ENCODE measurements at regions not wholly inside any gene's neighbourhood (a gene's known extent, or its start where the extent isn't known, plus 50 kb on each side); places are given as distances from the start of the nearest gene placed in this dataset.

- no peaks in the 10 kb centered on the region for H3K9me3 Mint-ChIP-seq (ENCODE audit: unreplicated experiment)
- H3K4me3 Mint-ChIP-seq (ENCODE audit: unreplicated experiment), result no peak overlapping the region
- H3K4me1 Mint-ChIP-seq (ENCODE audit: unreplicated experiment), result no peaks in the 10 kb centered on the region
- DNase-seq (ENCODE audit: extremely low spot score, unreplicated experiment), result no peak
- no peaks in the 10 kb centered on the region for H3K27me3 Mint-ChIP-seq (ENCODE audit: unreplicated experiment)
- H3K27ac Mint-ChIP-seq (ENCODE audit: unreplicated experiment), result no peak overlapping the region
- TF ChIP-seq, protein P1, sequence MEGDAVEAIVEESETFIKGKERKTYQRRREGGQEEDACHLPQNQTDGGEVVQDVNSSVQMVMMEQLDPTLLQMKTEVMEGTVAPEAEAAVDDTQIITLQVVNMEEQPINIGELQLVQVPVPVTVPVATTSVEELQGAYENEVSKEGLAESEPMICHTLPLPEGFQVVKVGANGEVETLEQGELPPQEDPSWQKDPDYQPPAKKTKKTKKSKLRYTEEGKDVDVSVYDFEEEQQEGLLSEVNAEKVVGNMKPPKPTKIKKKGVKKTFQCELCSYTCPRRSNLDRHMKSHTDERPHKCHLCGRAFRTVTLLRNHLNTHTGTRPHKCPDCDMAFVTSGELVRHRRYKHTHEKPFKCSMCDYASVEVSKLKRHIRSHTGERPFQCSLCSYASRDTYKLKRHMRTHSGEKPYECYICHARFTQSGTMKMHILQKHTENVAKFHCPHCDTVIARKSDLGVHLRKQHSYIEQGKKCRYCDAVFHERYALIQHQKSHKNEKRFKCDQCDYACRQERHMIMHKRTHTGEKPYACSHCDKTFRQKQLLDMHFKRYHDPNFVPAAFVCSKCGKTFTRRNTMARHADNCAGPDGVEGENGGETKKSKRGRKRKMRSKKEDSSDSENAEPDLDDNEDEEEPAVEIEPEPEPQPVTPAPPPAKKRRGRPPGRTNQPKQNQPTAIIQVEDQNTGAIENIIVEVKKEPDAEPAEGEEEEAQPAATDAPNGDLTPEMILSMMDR (IDR thresholded peaks at IDR 0.05), result no peak
- no peaks in the 10 kb centered on the region for H3K36me3 Mint-ChIP-seq (ENCODE audit: unreplicated experiment)
Observed at GRCh38 chr18:67997496-67997895, 481.0 kb upstream of the DSEL start.

DNA sequence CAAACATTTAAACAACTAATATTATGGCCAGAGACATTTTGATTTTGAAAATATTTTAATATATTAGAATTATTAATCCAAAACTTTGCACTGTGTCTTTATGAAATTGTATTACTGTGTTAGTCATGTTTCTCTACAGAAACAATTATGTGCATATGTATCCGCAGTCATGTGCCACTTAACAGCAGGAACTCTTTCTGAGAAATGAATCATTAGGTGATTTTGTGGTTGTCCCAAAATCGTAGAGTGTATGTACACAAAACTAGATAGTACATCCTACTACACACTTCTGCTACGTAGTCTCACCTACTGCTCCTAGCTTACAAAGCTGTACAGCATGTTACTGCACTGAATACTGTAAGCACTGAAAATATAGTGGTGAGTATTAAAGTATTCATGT lies 479.2 kb upstream of the DSEL start:
- no peaks in the 10 kb centered on the region for H3K4me1 Mint-ChIP-seq (ENCODE audit: unreplicated experiment)
- no peaks in the 10 kb centered on the region for H3K36me3 Mint-ChIP-seq (ENCODE audit: unreplicated experiment)
- TF ChIP-seq, protein P1 (IDR thresholded peaks at IDR 0.05), result no peak
- H3K27ac Mint-ChIP-seq (ENCODE audit: unreplicated experiment), result no peak overlapping the region
- H3K9me3 Mint-ChIP-seq (ENCODE audit: unreplicated experiment), result no peaks in the 10 kb centered on the region
- no peaks in the 10 kb centered on the region for H3K27me3 Mint-ChIP-seq (ENCODE audit: unreplicated experiment)
- DNase-seq (ENCODE audit: extremely low spot score, unreplicated experiment), result no peak
- H3K4me3 Mint-ChIP-seq (ENCODE audit: unreplicated experiment), result no peak overlapping the region

GRCh38 chr18:67980241-67980640 lies 463.7 kb upstream of the DSEL start:
- TF ChIP-seq, protein P1 (IDR thresholded peaks at IDR 0.05), result no peak
- Mint-ChIP-seq H3K9me3 (ENCODE audit: unreplicated experiment) (peaks cover 8% of the 10 kb centered on the region), H3K36me3 (ENCODE audit: unreplicated experiment) (no peaks in the 10 kb centered on the region), H3K27ac (ENCODE audit: unreplicated experiment) (no peak overlapping the region), H3K27me3 (ENCODE audit: unreplicated experiment) (no peaks in the 10 kb centered on the region), H3K4me3 (ENCODE audit: unreplicated experiment) (no peak overlapping the region), H3K4me1 (ENCODE audit: unreplicated experiment) (peaks cover 4% of the 10 kb centered on the region)
- no peak for DNase-seq (ENCODE audit: extremely low spot score, unreplicated experiment)

- Mint-ChIP-seq H3K27ac (ENCODE audit: unreplicated experiment) (no peak overlapping the region), H3K27me3 (ENCODE audit: unreplicated experiment) (no peaks in the 10 kb centered on the region), H3K36me3 (ENCODE audit: unreplicated experiment) (no peaks in the 10 kb centered on the region), H3K4me1 (ENCODE audit: unreplicated experiment) (peaks cover 15% of the 10 kb centered on the region), H3K9me3 (ENCODE audit: unreplicated experiment) (peaks cover 32% of the 10 kb centered on the region), H3K4me3 (ENCODE audit: unreplicated experiment) (no peak overlapping the region)
- no peak for DNase-seq (ENCODE audit: extremely low spot score, unreplicated experiment)
- TF ChIP-seq, protein P1 (IDR thresholded peaks at IDR 0.05), result no peak
Observed at GRCh38 chr18:67977067-67977616, 460.6 kb upstream of the DSEL start.

DNA sequence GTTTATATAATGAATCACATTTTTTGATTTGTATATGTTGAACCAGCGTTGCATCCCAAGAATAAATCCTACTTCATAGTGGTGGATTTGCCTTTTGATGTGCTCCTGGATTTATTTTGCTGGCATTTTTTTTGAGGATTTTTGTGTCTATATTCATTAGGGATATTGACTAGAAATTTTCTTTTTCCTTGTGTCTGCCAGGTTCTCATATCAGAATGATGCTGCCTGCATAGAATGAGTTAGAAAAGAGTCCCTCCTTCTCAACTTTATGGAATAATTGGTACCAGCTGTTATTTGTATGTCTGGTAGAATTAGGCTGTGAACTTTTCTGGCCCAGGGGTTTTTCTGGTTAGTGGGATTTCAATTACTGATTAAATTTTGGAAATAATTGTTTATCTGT lies 457.4 kb upstream of the DSEL start:
- H3K9me3 Mint-ChIP-seq (ENCODE audit: unreplicated experiment), result peaks cover 32% of the 10 kb centered on the region
- H3K27ac Mint-ChIP-seq (ENCODE audit: unreplicated experiment), result no peak overlapping the region
- H3K27me3 Mint-ChIP-seq (ENCODE audit: unreplicated experiment), result no peaks in the 10 kb centered on the region
- H3K4me3 Mint-ChIP-seq (ENCODE audit: unreplicated experiment), result no peak overlapping the region
- TF ChIP-seq, protein P1 (IDR thresholded peaks at IDR 0.05), result no peak
- no peaks in the 10 kb centered on the region for H3K36me3 Mint-ChIP-seq (ENCODE audit: unreplicated experiment)
- H3K4me1 Mint-ChIP-seq (ENCODE audit: unreplicated experiment), result peaks cover 15% of the 10 kb centered on the region
- DNase-seq (ENCODE audit: extremely low spot score, unreplicated experiment), result no peak
